Stomach smooth muscle (tissue), 2 donors: ENCODE measurements at regions not wholly inside any gene's neighbourhood (a gene's known extent, or its start where the extent isn't known, plus 50 kb on each side); places are given as distances from the start of the nearest gene placed in this dataset.

Experiments used
- H3K27ac ChIP-seq: one replicate; pipeline ENCODE4 v1.7.0; 2013; ENCODE audit warnings: mild to moderate bottlenecking, low read length, inconsistent platforms
- H3K27me3 ChIP-seq, 2 donors: one replicate each; pipeline ENCODE4 v1.7.0; 2013; ENCODE audit warnings: low read length in 2 of 2; ENCODE audit not compliant: insufficient read depth in 2 of 2, control insufficient read depth in 1 of 2
- H3K36me3 ChIP-seq, 2 donors: one replicate each; pipeline ENCODE4 v1.7.0; 2013; ENCODE audit warnings: low read length in 2 of 2; ENCODE audit not compliant: control insufficient read depth in 2 of 2, insufficient read depth in 2 of 2
- H3K4me1 ChIP-seq: one replicate; pipeline ENCODE4 v1.7.0; 2013; ENCODE audit warnings: low read length; ENCODE audit not compliant: control insufficient read depth, insufficient read depth
- H3K4me3 ChIP-seq, 2 donors: one replicate each; pipeline ENCODE4 v1.7.0; 2013; ENCODE audit warnings: low read length in 2 of 2
- H3K9ac ChIP-seq, 2 donors: one replicate each; pipeline ENCODE4 v1.7.0; 2013; ENCODE audit warnings: low read length in 2 of 2, mild to moderate bottlenecking in 1 of 2
- H3K9me3 ChIP-seq, 2 donors: one replicate each; pipeline ENCODE4 v1.7.0; 2013; ENCODE audit warnings: low read length in 2 of 2; ENCODE audit not compliant: control insufficient read depth in 2 of 2
- donor health status: healthy.
- donor health status: Pancreatic carcinoma.

GRCh38 chr5:143708672-143709071 is 103.3 kb upstream of the HMHB1 start:
- Histone ChIP-seq H3K9me3 (no peaks in the 10 kb centered on the region), H3K27me3 (no peaks in the 10 kb centered on the region), H3K27ac (no peak overlapping the region), H3K4me1 (no peaks in the 10 kb centered on the region), H3K4me3 (no peak overlapping the region), H3K9ac (no peak overlapping the region), H3K36me3 (no peaks in the 10 kb centered on the region)

GRCh38 chr5:143707806-143708205 is 104.2 kb upstream of the HMHB1 start:
- H3K4me1 ChIP-seq: no peaks in the 10 kb centered on the region
- no peak overlapping the region for H3K27ac ChIP-seq
- no peak overlapping the region for H3K4me3 ChIP-seq
- H3K27me3 ChIP-seq: no peaks in the 10 kb centered on the region
- H3K9me3 ChIP-seq: no peaks in the 10 kb centered on the region
- no peak overlapping the region for H3K9ac ChIP-seq
- no peaks in the 10 kb centered on the region for H3K36me3 ChIP-seq

- H3K4me3 ChIP-seq: no peak overlapping the region
- H3K27ac ChIP-seq: no peak overlapping the region
- no peaks in the 10 kb centered on the region for H3K27me3 ChIP-seq
- H3K9me3 ChIP-seq: no peaks in the 10 kb centered on the region
- no peak overlapping the region for H3K9ac ChIP-seq
- H3K36me3 ChIP-seq: no peaks in the 10 kb centered on the region
- no peaks in the 10 kb centered on the region for H3K4me1 ChIP-seq
Observed at GRCh38 chr5:143705381-143705780, 106.6 kb upstream of the HMHB1 start.

- no peaks in the 10 kb centered on the region for H3K9me3 ChIP-seq
- no peaks in the 10 kb centered on the region for H3K27me3 ChIP-seq
- no peaks in the 10 kb centered on the region for H3K36me3 ChIP-seq
- no peak overlapping the region for H3K9ac ChIP-seq
- no peak overlapping the region for H3K27ac ChIP-seq
- H3K4me3 ChIP-seq: no peak overlapping the region
- H3K4me1 ChIP-seq: no peaks in the 10 kb centered on the region
Observed at GRCh38 chr5:143703659-143704058, 108.3 kb upstream of the HMHB1 start.

- H3K9ac ChIP-seq: no peak overlapping the region
- H3K9me3 ChIP-seq: no peaks in the 10 kb centered on the region
- H3K36me3 ChIP-seq: no peaks in the 10 kb centered on the region
- H3K27ac ChIP-seq: no peak overlapping the region
- H3K4me1 ChIP-seq: no peaks in the 10 kb centered on the region
- H3K27me3 ChIP-seq: no peaks in the 10 kb centered on the region
- H3K4me3 ChIP-seq: no peak overlapping the region
Observed at GRCh38 chr5:143701493-143701892, 110.5 kb upstream of the HMHB1 start.

- H3K27ac ChIP-seq: no peak overlapping the region
- H3K4me3 ChIP-seq: no peak overlapping the region
- no peaks in the 10 kb centered on the region for H3K9me3 ChIP-seq
- H3K9ac ChIP-seq: no peak overlapping the region
- no peaks in the 10 kb centered on the region for H3K4me1 ChIP-seq
- H3K27me3 ChIP-seq: no peaks in the 10 kb centered on the region
- no peaks in the 10 kb centered on the region for H3K36me3 ChIP-seq
Observed at GRCh38 chr5:143700994-143701393, 111.0 kb upstream of the HMHB1 start.

- no peak overlapping the region for H3K27ac ChIP-seq
- no peak overlapping the region for H3K4me3 ChIP-seq
- H3K4me1 ChIP-seq: no peaks in the 10 kb centered on the region
- no peak overlapping the region for H3K9ac ChIP-seq
- H3K9me3 ChIP-seq: no peaks in the 10 kb centered on the region
- no peaks in the 10 kb centered on the region for H3K27me3 ChIP-seq
- no peaks in the 10 kb centered on the region for H3K36me3 ChIP-seq
Observed at GRCh38 chr5:143699121-143699520, 112.8 kb upstream of the HMHB1 start.

GRCh38 chr5:143698574-143698973 is 113.4 kb upstream of the HMHB1 start:
- Histone ChIP-seq H3K27me3 (no peaks in the 10 kb centered on the region), H3K4me3 (no peak overlapping the region), H3K36me3 (no peaks in the 10 kb centered on the region)

GRCh38 chr5:143696921-143697320 is 115.0 kb upstream of the HMHB1 start:
- H3K4me3 ChIP-seq: no peak overlapping the region
- H3K9me3 ChIP-seq: no peaks in the 10 kb centered on the region

More at GRCh38 chr5:143698574-143698973, 113.4 kb upstream of the HMHB1 start:
- Histone ChIP-seq H3K4me1 (no peaks in the 10 kb centered on the region), H3K9ac (no peak overlapping the region), H3K27ac (no peak overlapping the region), H3K9me3 (no peaks in the 10 kb centered on the region)

GRCh38 chr5:143695941-143696340 is 116.0 kb upstream of the HMHB1 start:
- no peaks in the 10 kb centered on the region for H3K4me1 ChIP-seq
- no peak overlapping the region for H3K27ac ChIP-seq
- H3K36me3 ChIP-seq: no peaks in the 10 kb centered on the region
- H3K9ac ChIP-seq: no peak overlapping the region
- H3K9me3 ChIP-seq: no peaks in the 10 kb centered on the region
- H3K27me3 ChIP-seq: no peaks in the 10 kb centered on the region
- H3K4me3 ChIP-seq: no peak overlapping the region

More at GRCh38 chr5:143696921-143697320, 115.0 kb upstream of the HMHB1 start:
- H3K4me1 ChIP-seq: no peaks in the 10 kb centered on the region
- H3K9ac ChIP-seq: no peak overlapping the region
- H3K27me3 ChIP-seq: no peaks in the 10 kb centered on the region
- H3K27ac ChIP-seq: no peak overlapping the region
- no peaks in the 10 kb centered on the region for H3K36me3 ChIP-seq

- H3K9ac ChIP-seq: no peak overlapping the region
- H3K27ac ChIP-seq: no peak overlapping the region
- no peaks in the 10 kb centered on the region for H3K27me3 ChIP-seq
- H3K9me3 ChIP-seq: no peaks in the 10 kb centered on the region
- H3K36me3 ChIP-seq: no peaks in the 10 kb centered on the region
- no peaks in the 10 kb centered on the region for H3K4me1 ChIP-seq
- no peak overlapping the region for H3K4me3 ChIP-seq
Observed at GRCh38 chr5:143695244-143695864, 116.6 kb upstream of the HMHB1 start.
